NCI-H1436 (cell line): ENCODE measurements at regions not wholly inside any gene's neighbourhood (a gene's known extent, or its start where the extent isn't known, plus 50 kb on each side); places are given as distances from the start of the nearest gene placed in this dataset.
"Not testable (repeated sequence)": the region's sequence is repeated elsewhere in the genome, so short reads cannot be mapped to it uniquely, and the experiment has no call there.

Source experiments
- DNase-seq: peaks from one replicate; lab custom pipeline; 2025; lab: John Stamatoyannopoulos, UW

- no peak for DNase-seq
Measured at GRCh38 chr1:30660241-30660640, 63.1 kb downstream of the MATN1 start.

- no peak for DNase-seq
Measured at GRCh38 chr1:30659702-30660101, 63.7 kb downstream of the MATN1 start.

- DNase-seq: not testable (repeated sequence)
Measured at GRCh38 chr1:30658375-30658774, 65.0 kb downstream of the MATN1 start.

GRCh38 chr1:30658014-30658336, 65.4 kb downstream of the MATN1 start:
- no peak for DNase-seq

GRCh38 chr1:30657131-30658013, 66.0 kb downstream of the MATN1 start:
- DNase-seq: no peak

GRCh38 chr1:30656171-30656940, 67.0 kb downstream of the MATN1 start:
- DNase-seq: no peak

GRCh38 chr1:30655672-30656071, 67.7 kb downstream of the MATN1 start:
- DNase-seq: no peak

- DNase-seq: no peak
Measured at GRCh38 chr1:30654188-30654587, 69.2 kb downstream of the MATN1 start.

GRCh38 chr1:30652152-30652841, 71.1 kb downstream of the MATN1 start:
- no peak for DNase-seq

- peak; percentile 16 for DNase-seq
Measured at GRCh38 chr1:30651395-30651794, 72.0 kb downstream of the MATN1 start.

- no peak for DNase-seq
Measured at GRCh38 chr1:30650968-30651320, 72.4 kb downstream of the MATN1 start.

GRCh38 chr1:30650038-30650967, 73.1 kb downstream of the MATN1 start:
- no peak for DNase-seq

GRCh38 chr1:30649321-30649991, 73.9 kb downstream of the MATN1 start:
- no peak for DNase-seq

GRCh38 chr1:30648408-30649000, 74.9 kb downstream of the MATN1 start:
- DNase-seq: no peak

- DNase-seq: no peak
Measured at GRCh38 chr1:30645807-30646206, 77.6 kb downstream of the MATN1 start.

GRCh38 chr1:30642391-30643120, 80.8 kb downstream of the MATN1 start:
- DNase-seq: no peak

GRCh38 chr1:30641572-30642353, 81.6 kb downstream of the MATN1 start:
- no peak for DNase-seq

- DNase-seq: no peak
Measured at GRCh38 chr1:30639881-30640452, 83.4 kb downstream of the MATN1 start.

GRCh38 chr1:30638811-30639210, 84.6 kb downstream of the MATN1 start:
- DNase-seq: no peak
